D721Med (cell line): ENCODE measurements at regions not wholly inside any gene's neighbourhood (a gene's known extent, or its start where the extent isn't known, plus 50 kb on each side); places are given as distances from the start of the nearest gene placed in this dataset.

Experiments used
- DNase-seq: peaks from one replicate; pipeline ENCODE4 v3.0.0; 2011; ENCODE audit warnings: low spot score; ENCODE audit not compliant: insufficient read length
- FAIRE-seq: peaks from 2 replicates; lab custom pipeline; 2011; peaks lifted over from hg19 to GRCh38; lab: Jason Lieb, UNC
- CTCF ChIP-seq: IDR thresholded peaks from 2 replicates; pipeline ENCODE4 v1.5.1; 2012; ENCODE audit warnings: mild to moderate bottlenecking, control low read depth; ENCODE audit not compliant: insufficient read depth; ENCODE audit errors: missing control alignments

GRCh38 chr12:115817389-115817788 lies 460.1 kb downstream of the MED13L start:
- no peak for DNase-seq
- no peak for TF ChIP-seq CTCF

GRCh38 chr12:115815924-115816323 lies 461.6 kb downstream of the MED13L start:
- FAIRE-seq: no peak
- DNase-seq: no peak

More at GRCh38 chr12:115817389-115817788, 460.1 kb downstream of the MED13L start:
- FAIRE-seq: no peak

GRCh38 chr12:115813256-115813655 lies 464.2 kb downstream of the MED13L start:
- no peak for TF ChIP-seq CTCF
- FAIRE-seq (no peak), DNase-seq (no peak)

More at GRCh38 chr12:115815924-115816323, 461.6 kb downstream of the MED13L start:
- TF ChIP-seq CTCF: no peak

- no peak for DNase-seq
- no peak for TF ChIP-seq CTCF
- no peak for FAIRE-seq
Observed at GRCh38 chr12:115811929-115812328, 465.6 kb downstream of the MED13L start.

GRCh38 chr12:115811045-115811444 lies 466.4 kb downstream of the MED13L start:
- DNase-seq: no peak

GRCh38 chr12:115810122-115810901 lies 467.2 kb downstream of the MED13L start:
- DNase-seq: no peak
- TF ChIP-seq CTCF: no peak
- no peak for FAIRE-seq

More at GRCh38 chr12:115811045-115811444, 466.4 kb downstream of the MED13L start:
- no peak for FAIRE-seq
- no peak for TF ChIP-seq CTCF

GRCh38 chr12:115806000-115806399 lies 471.5 kb downstream of the MED13L start:
- FAIRE-seq (no peak), DNase-seq (no peak)
- no peak for TF ChIP-seq CTCF
